HepG2 (cell line): ENCODE measurements at regions not wholly inside any gene's neighbourhood (a gene's known extent, or its start where the extent isn't known, plus 50 kb on each side); places are given as distances from the start of the nearest gene placed in this dataset.

Experiments
- ATAC-seq: fragments of 200-7000 bp; cut with Tn5 transposase; 3 replicates; pipeline ENCODE4 v1.9.1; 2020; ENCODE audit warnings: mild to moderate bottlenecking, moderate library complexity
- BruUV-seq: library from RNA; stranded (reverse); fragments of 400-500 nt; replicated peaks from 2 replicates; lab custom pipeline; 2021; lab: Mats Ljungman, UMichigan
- CTCF ChIA-PET: fragments of 300-600 bp; formaldehyde crosslinking; extraction: SDS; loops from one replicate; lab custom pipeline; 2021; ENCODE audit warnings: low total read pairs, inconsistent platforms, low intra/inter-chr PET ratio; lab: Yijun Ruan, JAX
- POLR2A ChIA-PET: fragments of 350-600 bp; sonication (Branson Sonifier 250); formaldehyde crosslinking; loops from one replicate; lab custom pipeline; 2020; ENCODE audit warnings: antibody characterized with exemption, inconsistent platforms; lab: Yijun Ruan, JAX
- DNase-seq: peaks from one replicate; pipeline ENCODE4 v3.0.0-alpha.2; 2015; ENCODE audit warnings: low spot score
- FAIRE-seq: peaks from 3 replicates; lab custom pipeline; 2011; peaks lifted over from hg19 to GRCh38; lab: Jason Lieb, UNC
- H2AFZ ChIP-seq: one replicate; pipeline ENCODE4 v1.6.1; 2011; ENCODE audit warnings: low read length, inconsistent platforms
- H3K27ac ChIP-seq: fragments of 300-600 bp; 3 replicates; pipeline ENCODE4 v1.8.0; 2011; ENCODE audit warnings: mixed run types, mild to moderate bottlenecking, mixed read lengths, low read length, inconsistent platforms; ENCODE audit not compliant: insufficient read depth; ENCODE audit errors: extremely low read length
- H3K27me3 ChIP-seq, 2 experiments: fragments of 200-600 bp in 1 of 2; 2 replicates in 1 of 2; 3 replicates in 1 of 2; pipeline versions ENCODE4 v1.6.0 to v1.8.0; 2011; ENCODE audit warnings: low read length in 2 of 2, mild to moderate bottlenecking in 2 of 2, moderate library complexity in 2 of 2, inconsistent platforms in 1 of 2; ENCODE audit not compliant: insufficient read depth in 2 of 2, control insufficient read depth in 1 of 2
- H3K36me3 ChIP-seq, 2 experiments: fragments of 200-600 bp in 1 of 2; replicated peaks in 1 of 2; 2 replicates in 1 of 2; 3 replicates in 1 of 2; pipeline versions ENCODE4 v1.5.1 to v1.8.0; 2011; ENCODE audit warnings: low read length in 2 of 2, inconsistent platforms in 1 of 2; ENCODE audit not compliant: insufficient read depth in 2 of 2, control insufficient read depth in 1 of 2
- H3K4me1 ChIP-seq: 2 replicates; pipeline ENCODE4 v1.5.1; 2012; ENCODE audit warnings: low read length, inconsistent platforms; ENCODE audit not compliant: insufficient read depth
- H3K4me2 ChIP-seq: 2 replicates; pipeline ENCODE4 v1.6.0; 2011; ENCODE audit warnings: low read depth, low read length, inconsistent platforms
- H3K4me3 ChIP-seq, 3 experiments: fragments of 200-600 bp in 1 of 3; sonication (generic), shearing (Covaris generic) in 1 of 3; replicated peaks in 1 of 3; 2 replicates each; pipeline ENCODE4 v1.5.1; 2011 to 2016; ENCODE audit warnings: low read length in 3 of 3, inconsistent platforms in 2 of 3, low read depth in 2 of 3, mild to moderate bottlenecking in 2 of 3, control low read depth in 1 of 3, mixed read lengths in 1 of 3; ENCODE audit not compliant: insufficient read depth in 1 of 3
- H3K79me2 ChIP-seq: one replicate; pipeline ENCODE4 v1.6.1; 2011; ENCODE audit warnings: low read length, inconsistent platforms; ENCODE audit not compliant: insufficient read depth
- H3K9ac ChIP-seq: 2 replicates; pipeline ENCODE4 v1.6.0; 2011; ENCODE audit warnings: mild to moderate bottlenecking, low read depth, low read length, inconsistent platforms; ENCODE audit not compliant: insufficient read depth
- H3K9me3 ChIP-seq: 2 replicates; pipeline ENCODE4 v1.5.1; 2012; ENCODE audit warnings: mild to moderate bottlenecking, low read length
- H4K20me1 ChIP-seq: 2 replicates; pipeline ENCODE4 v1.6.0; 2011; ENCODE audit warnings: inconsistent platforms, mild to moderate bottlenecking, low read length, moderate library complexity; ENCODE audit not compliant: insufficient read depth
- GABPA ChIP-seq, 2 experiments: IDR thresholded peaks; 2 replicates each; pipeline ENCODE4 v1.6.1; 2011 to 2016; ENCODE audit warnings: low read depth in 2 of 2, low read length in 1 of 2, missing biosample characterization in 1 of 2, missing genetic modification characterization in 1 of 2
- STAT6 ChIP-seq: sonication (generic); formaldehyde crosslinking; IDR thresholded peaks from 2 replicates; pipeline ENCODE4 v1.4.0; 2020; ENCODE audit warnings: missing genetic modification reagents, mild to moderate bottlenecking, borderline replicate concordance
- ZNF775 ChIP-seq: sonication (generic); formaldehyde crosslinking; IDR thresholded peaks from 2 replicates; pipeline ENCODE4 v1.4.0; 2020; ENCODE audit warnings: missing genetic modification reagents, mild to moderate bottlenecking, moderate library complexity, borderline replicate concordance
- WGBS: methylation state at CpG from one replicate; pipeline ENCODE4 v1.1.6; 2017; ENCODE audit warnings: low lambda C conversion rate; 5-methylcytosine and 5-hydroxymethylcytosine counted together
- in situ Hi-C: cut with HindIII; loops from 2 replicates; pipeline ENCODE4 v1.10.0; 2017; ENCODE audit warnings: low pct_unique_long_range_greater_than_20kb; ENCODE audit not compliant: extremely low pct_ligation_motif_present
- intact Hi-C: fragments of 100-400 bp; cut with micrococcal nuclease; formaldehyde crosslinking; loops from one replicate; pipeline ENCODE4 v1.10.0; 2022; ENCODE audit not compliant: unreplicated experiment
- TF ChIP-seq, protein P1 (sequence below): sonication (generic); formaldehyde crosslinking; IDR thresholded peaks from 2 replicates; pipeline ENCODE4 v1.4.0; 2020; ENCODE audit warnings: missing genetic modification reagents

GRCh38 chr5:61777292-61777691 is 445.2 kb downstream of the ZSWIM6 start:
- TF ChIP-seq GABPA (IDR thresholded peaks at IDR 0.05; ENCODE audit: low read depth, low read length) = no peak
- TF ChIP-seq GABPA (CRISPR knock-in tag; IDR thresholded peaks at IDR 0.05; ENCODE audit: low read depth) = no peak
- TF ChIP-seq, protein P1, sequence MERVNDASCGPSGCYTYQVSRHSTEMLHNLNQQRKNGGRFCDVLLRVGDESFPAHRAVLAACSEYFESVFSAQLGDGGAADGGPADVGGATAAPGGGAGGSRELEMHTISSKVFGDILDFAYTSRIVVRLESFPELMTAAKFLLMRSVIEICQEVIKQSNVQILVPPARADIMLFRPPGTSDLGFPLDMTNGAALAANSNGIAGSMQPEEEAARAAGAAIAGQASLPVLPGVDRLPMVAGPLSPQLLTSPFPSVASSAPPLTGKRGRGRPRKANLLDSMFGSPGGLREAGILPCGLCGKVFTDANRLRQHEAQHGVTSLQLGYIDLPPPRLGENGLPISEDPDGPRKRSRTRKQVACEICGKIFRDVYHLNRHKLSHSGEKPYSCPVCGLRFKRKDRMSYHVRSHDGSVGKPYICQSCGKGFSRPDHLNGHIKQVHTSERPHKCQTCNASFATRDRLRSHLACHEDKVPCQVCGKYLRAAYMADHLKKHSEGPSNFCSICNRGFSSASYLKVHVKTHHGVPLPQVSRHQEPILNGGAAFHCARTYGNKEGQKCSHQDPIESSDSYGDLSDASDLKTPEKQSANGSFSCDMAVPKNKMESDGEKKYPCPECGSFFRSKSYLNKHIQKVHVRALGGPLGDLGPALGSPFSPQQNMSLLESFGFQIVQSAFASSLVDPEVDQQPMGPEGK (CRISPR knock-in tag) = no peak
- no peak for TF ChIP-seq ZNF775
- no peak for TF ChIP-seq STAT6 (CRISPR knock-in tag)
- no peak overlapping the region for H2AFZ ChIP-seq
- no peak for FAIRE-seq
- WGBS = 1% methylated on average over 6 of the region's 6 CpGs
- H3K9me3 ChIP-seq = no peaks in the 10 kb centered on the region
- no peak for ATAC-seq
- BruUV-seq = no TSS peak
- no peak overlapping the region for H3K27ac ChIP-seq
- DNase-seq = no peak
- H4K20me1 ChIP-seq = no peaks in the 10 kb centered on the region
- H3K4me2 ChIP-seq = no peak overlapping the region
- H3K4me3 ChIP-seq = no peak overlapping the region
- peaks cover 4 to 8% of the 10 kb centered on the region in 2 experiments; a peak in 2 of 5 replicates for H3K27me3 ChIP-seq
- in situ Hi-C loops = no loop called here
- intact Hi-C loops = no loop called here
- no peaks in the 10 kb centered on the region for H3K79me2 ChIP-seq
- H3K36me3 ChIP-seq = no peaks in the 10 kb centered on the region
- no peak overlapping the region for H3K9ac ChIP-seq
- CTCF ChIA-PET = no interaction called here
- POLR2A ChIA-PET = no interaction called here
- H3K4me1 ChIP-seq = no peaks in the 10 kb centered on the region
